PFSK-1 (cell line): ENCODE measurements at regions not wholly inside any gene's neighbourhood (a gene's known extent, or its start where the extent isn't known, plus 50 kb on each side); places are given as distances from the start of the nearest gene placed in this dataset.

ENCODE experiments used
- FOXP2 ChIP-seq: optimal IDR thresholded peaks from 2 replicates; pipeline ENCODE3; 2011; ENCODE audit warnings: borderline replicate concordance, control low read depth, inconsistent platforms; ENCODE audit not compliant: insufficient read depth; ENCODE audit errors: extremely low read length, extremely low read depth
- POLR2AphosphoS5 ChIP-seq: IDR thresholded peaks from 2 replicates; pipeline ENCODE4 v1.6.1; 2012; ENCODE audit warnings: low read depth, mild to moderate bottlenecking, control low read depth, low read length, moderate library complexity
- SIN3A ChIP-seq: IDR thresholded peaks from 2 replicates; pipeline ENCODE4 v1.6.1; 2012; ENCODE audit warnings: mild to moderate bottlenecking, low read length, moderate library complexity, borderline replicate concordance; ENCODE audit not compliant: insufficient read depth
- TAF1 ChIP-seq: IDR thresholded peaks from 2 replicates; pipeline ENCODE4 v1.6.1; 2012; ENCODE audit warnings: low read length, control low read depth, borderline replicate concordance; ENCODE audit not compliant: insufficient read depth
- TF ChIP-seq, protein P1 (sequence below), 2 experiments: IDR thresholded peaks; 2 replicates each; pipeline versions ENCODE4 v1.6.1 to v1.8.0; 2011 to 2012; ENCODE audit warnings: low read depth in 2 of 2, low read length in 2 of 2, control low read depth in 1 of 2, inconsistent platforms in 1 of 2, mild to moderate bottlenecking in 1 of 2, moderate library complexity in 1 of 2; ENCODE audit not compliant: insufficient read depth in 1 of 2

DNA sequence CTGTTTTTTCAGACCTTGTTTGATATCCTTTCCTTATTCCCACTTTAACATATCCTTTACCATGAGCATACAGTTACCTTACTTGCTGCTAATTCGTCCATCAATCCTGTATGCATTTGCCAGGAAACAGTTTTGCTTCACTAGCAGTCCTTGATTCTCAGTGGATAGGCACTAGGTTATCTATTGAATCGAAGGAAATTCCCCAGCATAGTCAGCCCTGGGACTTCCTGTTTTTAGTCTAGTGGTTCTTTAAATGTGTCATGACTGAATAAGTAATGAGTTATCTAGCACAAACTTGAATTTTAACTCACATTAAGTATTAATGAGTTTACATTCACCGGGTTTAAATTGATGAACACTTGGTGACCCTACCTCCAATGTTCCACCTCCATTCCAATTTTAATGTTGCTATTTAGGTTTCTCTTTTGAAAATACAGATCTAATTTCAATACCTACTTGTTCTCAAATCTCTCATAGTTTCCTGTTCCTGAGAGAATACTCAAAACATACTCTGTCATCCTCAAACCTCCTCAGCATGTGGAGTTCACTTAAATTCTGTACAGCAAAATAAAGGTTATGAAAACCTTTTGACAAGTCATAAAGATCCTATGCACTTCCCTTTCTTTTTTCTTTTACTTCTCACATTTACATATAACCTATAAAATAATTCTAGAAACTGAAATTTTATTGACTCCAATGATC is 1375.1 kb upstream of the TENM4 start:
- TF ChIP-seq TAF1 (no peak), POLR2AphosphoS5 (no peak), FOXP2 (no peak), SIN3A (no peak)
- TF ChIP-seq, protein P1, sequence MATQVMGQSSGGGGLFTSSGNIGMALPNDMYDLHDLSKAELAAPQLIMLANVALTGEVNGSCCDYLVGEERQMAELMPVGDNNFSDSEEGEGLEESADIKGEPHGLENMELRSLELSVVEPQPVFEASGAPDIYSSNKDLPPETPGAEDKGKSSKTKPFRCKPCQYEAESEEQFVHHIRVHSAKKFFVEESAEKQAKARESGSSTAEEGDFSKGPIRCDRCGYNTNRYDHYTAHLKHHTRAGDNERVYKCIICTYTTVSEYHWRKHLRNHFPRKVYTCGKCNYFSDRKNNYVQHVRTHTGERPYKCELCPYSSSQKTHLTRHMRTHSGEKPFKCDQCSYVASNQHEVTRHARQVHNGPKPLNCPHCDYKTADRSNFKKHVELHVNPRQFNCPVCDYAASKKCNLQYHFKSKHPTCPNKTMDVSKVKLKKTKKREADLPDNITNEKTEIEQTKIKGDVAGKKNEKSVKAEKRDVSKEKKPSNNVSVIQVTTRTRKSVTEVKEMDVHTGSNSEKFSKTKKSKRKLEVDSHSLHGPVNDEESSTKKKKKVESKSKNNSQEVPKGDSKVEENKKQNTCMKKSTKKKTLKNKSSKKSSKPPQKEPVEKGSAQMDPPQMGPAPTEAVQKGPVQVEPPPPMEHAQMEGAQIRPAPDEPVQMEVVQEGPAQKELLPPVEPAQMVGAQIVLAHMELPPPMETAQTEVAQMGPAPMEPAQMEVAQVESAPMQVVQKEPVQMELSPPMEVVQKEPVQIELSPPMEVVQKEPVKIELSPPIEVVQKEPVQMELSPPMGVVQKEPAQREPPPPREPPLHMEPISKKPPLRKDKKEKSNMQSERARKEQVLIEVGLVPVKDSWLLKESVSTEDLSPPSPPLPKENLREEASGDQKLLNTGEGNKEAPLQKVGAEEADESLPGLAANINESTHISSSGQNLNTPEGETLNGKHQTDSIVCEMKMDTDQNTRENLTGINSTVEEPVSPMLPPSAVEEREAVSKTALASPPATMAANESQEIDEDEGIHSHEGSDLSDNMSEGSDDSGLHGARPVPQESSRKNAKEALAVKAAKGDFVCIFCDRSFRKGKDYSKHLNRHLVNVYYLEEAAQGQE (IDR thresholded peaks at IDR 0.05; ENCODE audit: insufficient read depth in 1 of 2, low read depth in 2 of 2, low read length in 2 of 2): no peak

DNA sequence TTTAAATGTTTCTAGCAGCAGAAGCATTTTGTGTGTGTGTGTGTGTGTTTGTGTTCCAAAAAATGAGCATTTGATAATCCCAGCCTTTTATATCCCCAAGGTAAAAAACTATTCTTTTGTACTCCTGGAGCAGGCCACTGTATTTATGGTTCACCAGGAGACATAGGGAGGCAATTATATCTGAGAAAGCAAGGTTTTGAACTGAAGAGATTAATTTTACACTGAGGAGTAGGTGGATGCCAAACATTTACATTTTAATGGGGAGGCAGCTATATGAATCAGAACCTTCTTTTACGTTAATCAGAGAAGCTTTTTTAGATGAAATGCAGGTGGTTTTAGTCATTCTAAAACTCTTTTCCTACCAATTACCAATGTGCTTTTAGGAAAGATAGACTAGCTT is 1374.0 kb upstream of the TENM4 start:
- TF ChIP-seq SIN3A: no peak
- no peak for TF ChIP-seq TAF1
- no peak for TF ChIP-seq POLR2AphosphoS5

DNA sequence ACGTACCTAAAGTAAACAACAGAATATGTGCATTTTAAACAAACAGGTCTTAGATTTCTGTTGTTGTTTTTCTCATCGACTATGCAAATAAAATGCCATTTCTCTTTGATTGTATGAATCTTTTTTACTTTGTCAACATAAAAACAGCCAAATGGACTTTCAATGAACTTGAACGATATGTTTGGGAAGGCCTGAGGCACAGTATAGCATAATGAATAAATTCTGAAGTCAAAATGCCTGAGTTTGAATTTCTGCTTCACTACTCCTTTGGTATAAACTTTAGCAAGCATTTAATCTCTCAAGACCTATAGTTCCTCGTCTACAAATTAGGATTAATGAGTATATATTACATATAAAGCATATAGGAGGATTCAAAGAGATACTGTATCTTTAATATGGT is 1369.9 kb upstream of the TENM4 start:
- no peak for TF ChIP-seq SIN3A
- TF ChIP-seq, protein P1 (IDR thresholded peaks at IDR 0.05; ENCODE audit: insufficient read depth in 1 of 2, low read depth in 2 of 2, low read length in 2 of 2): no peak

DNA sequence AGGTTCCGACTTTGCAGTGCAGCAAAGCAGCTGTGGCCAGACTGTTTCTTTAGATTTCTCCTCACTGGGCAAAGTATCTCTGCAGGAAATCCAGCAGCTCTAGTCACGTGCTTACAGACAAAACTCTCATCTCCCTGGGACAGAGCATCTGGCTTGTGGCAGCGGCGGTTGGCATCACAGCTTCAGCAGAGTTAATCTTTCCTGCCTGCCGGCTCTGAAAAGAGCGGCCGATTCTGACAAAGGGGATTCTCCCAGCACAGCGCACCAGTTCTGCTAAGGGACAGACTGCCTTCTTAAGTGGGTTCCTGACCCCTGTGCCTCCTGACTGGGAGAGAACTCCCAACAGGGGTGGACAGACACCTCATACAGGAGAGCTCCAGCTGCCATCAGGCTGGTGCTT is 1357.3 kb upstream of the TENM4 start:
- TF ChIP-seq FOXP2 (no peak), POLR2AphosphoS5 (no peak), SIN3A (no peak), TAF1 (no peak)
- TF ChIP-seq, protein P1 (IDR thresholded peaks at IDR 0.05; ENCODE audit: insufficient read depth in 1 of 2, low read depth in 2 of 2, low read length in 2 of 2): no peak

DNA sequence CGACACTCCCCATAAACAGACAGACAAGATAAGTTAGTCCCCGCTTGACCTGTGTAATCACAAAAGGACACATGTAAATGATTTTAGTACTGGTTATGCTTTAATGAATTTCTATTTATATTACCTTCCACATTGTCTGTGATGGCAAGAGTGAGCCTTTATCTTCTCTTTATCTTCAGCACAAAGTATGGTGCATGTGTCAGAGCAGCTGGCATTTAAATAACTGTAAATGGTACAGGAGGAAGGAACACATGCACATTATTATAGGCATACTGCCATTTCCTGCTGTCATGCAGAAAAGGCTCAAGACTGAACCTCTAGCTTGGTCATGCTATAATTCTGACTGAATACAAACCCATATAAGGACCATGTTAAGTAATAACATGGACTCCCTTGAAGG is 1342.7 kb upstream of the TENM4 start:
- TF ChIP-seq FOXP2 (no peak), TAF1 (no peak), SIN3A (no peak), POLR2AphosphoS5 (no peak)
- TF ChIP-seq, protein P1 (IDR thresholded peaks at IDR 0.05; ENCODE audit: insufficient read depth in 1 of 2, low read depth in 2 of 2, low read length in 2 of 2): no peak
